Astrocyte of the spinal cord (primary cell): ENCODE measurements at regions not wholly inside any gene's neighbourhood (a gene's known extent, or its start where the extent isn't known, plus 50 kb on each side); places are given as distances from the start of the nearest gene placed in this dataset.

Experiments used
- DNase-seq: peaks from one replicate; pipeline ENCODE4 v3.0.0; 2011; ENCODE audit warnings: low read depth, low spot score
- H3K4me3 ChIP-seq: 2 replicates; pipeline ENCODE4 v1.5.1; 2011; ENCODE audit warnings: low read depth, mild to moderate bottlenecking, low read length, moderate library complexity
- CTCF ChIP-seq: IDR thresholded peaks from 2 replicates; pipeline ENCODE4 v1.5.1; 2012; ENCODE audit warnings: low read depth, mild to moderate bottlenecking, low read length, inconsistent platforms
- in situ Hi-C: cut with HindIII; loops from 2 replicates; pipeline ENCODE4 v1.10.0; 2017; ENCODE audit warnings: low sequenced_read_pairs

- no peak for DNase-seq
- no peak for TF ChIP-seq CTCF
- H3K4me3 ChIP-seq, result no peak overlapping the region
- in situ Hi-C loops, result no loop called here
These were observed 146.8 kb downstream of the BARX1 start for GRCh38 chr9:93808115-93809029.

- no peak overlapping the region for H3K4me3 ChIP-seq
- in situ Hi-C loops, result no loop called here
- DNase-seq, result no peak
- no peak for TF ChIP-seq CTCF
These were observed 147.7 kb downstream of the BARX1 start for GRCh38 chr9:93807166-93808074.

- in situ Hi-C loops, result no loop called here
- no peak overlapping the region for H3K4me3 ChIP-seq
- no peak for TF ChIP-seq CTCF
- DNase-seq, result no peak
These were observed 153.4 kb downstream of the BARX1 start for GRCh38 chr9:93801581-93802284.

- no peak for DNase-seq
- no peak for TF ChIP-seq CTCF
- in situ Hi-C loops, result no loop called here
- no peak overlapping the region for H3K4me3 ChIP-seq
These were observed 154.0 kb downstream of the BARX1 start for GRCh38 chr9:93801120-93801519.

- TF ChIP-seq CTCF, result no peak
- in situ Hi-C loops, result no loop called here
- no peak overlapping the region for H3K4me3 ChIP-seq
- no peak for DNase-seq
These were observed 162.8 kb downstream of the BARX1 start for GRCh38 chr9:93792358-93792757.

- DNase-seq, result no peak
- in situ Hi-C loops, result no loop called here
- TF ChIP-seq CTCF, result no peak
- H3K4me3 ChIP-seq, result no peak overlapping the region
These were observed 169.0 kb downstream of the BARX1 start for GRCh38 chr9:93786204-93786603.
